ENCODE measurements at regions not wholly inside any gene's neighbourhood (a gene's known extent, or its start where the extent isn't known, plus 50 kb on each side); places are given as distances from the start of the nearest gene placed in this dataset.

DNA sequence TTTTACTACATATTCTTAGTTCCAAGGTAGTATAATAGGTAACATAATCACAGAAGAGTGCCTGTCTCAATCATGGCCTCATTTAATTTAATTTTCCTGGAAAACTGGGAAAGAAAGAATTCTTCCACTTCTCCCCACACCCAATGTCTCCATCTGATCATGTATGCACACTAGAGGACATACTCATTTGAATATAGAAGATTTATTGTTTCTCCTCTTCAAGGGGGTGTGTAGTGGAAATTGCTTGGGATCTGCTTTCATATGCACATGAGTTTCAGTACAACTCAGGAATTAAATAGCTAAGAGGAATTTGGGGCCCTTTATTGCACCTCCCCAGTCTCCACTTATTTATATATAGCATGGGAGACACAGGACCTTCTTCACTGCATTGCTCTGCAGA lies 285.1 kb downstream of the SH3GL2 start:
- TF ChIP-seq CTCF (IDR thresholded peaks at IDR 0.05; ENCODE audit: poor library complexity, severe bottlenecking): no peak
- Histone ChIP-seq H3K4me3 (ENCODE audit: severe bottlenecking) (no peak overlapping the region), H3K9me3 (ENCODE audit: severe bottlenecking) (no peaks in the 10 kb centered on the region), H3K4me1 (ENCODE audit: insufficient read depth, poor library complexity, severe bottlenecking) (no peaks in the 10 kb centered on the region), H3K36me3 (ENCODE audit: low read depth) (no peaks in the 10 kb centered on the region), H3K27ac (ENCODE audit: poor library complexity, severe bottlenecking) (no peak overlapping the region), H3K27me3 (ENCODE audit: insufficient read depth, poor library complexity, severe bottlenecking) (peaks cover 6% of the 10 kb centered on the region)
- DNase-seq (ENCODE audit: low spot score): no peak
- ATAC-seq (ENCODE audit: low read depth): no peak

DNA sequence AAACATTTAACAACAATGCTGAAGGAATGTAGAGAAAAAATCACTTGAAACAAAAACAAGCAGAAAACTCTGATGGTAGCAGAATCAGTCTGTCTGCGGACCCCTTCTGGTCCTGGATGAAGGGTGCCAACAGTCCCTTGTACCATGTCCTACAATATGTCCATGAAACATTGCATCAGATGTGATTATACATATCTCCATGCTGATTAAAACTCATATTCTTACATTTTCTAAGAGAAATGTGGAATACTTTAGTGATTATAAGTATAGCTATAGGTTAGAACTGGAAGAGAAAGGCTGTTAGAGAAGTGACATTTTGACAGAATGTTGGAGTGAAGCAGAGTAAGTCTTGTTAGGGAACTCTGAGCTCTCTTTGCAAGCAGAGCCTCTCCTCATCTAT lies 286.1 kb downstream of the SH3GL2 start:
- Histone ChIP-seq H3K9me3 (ENCODE audit: severe bottlenecking) (no peaks in the 10 kb centered on the region), H3K4me3 (ENCODE audit: severe bottlenecking) (no peak overlapping the region), H3K27ac (ENCODE audit: poor library complexity, severe bottlenecking) (no peak overlapping the region), H3K27me3 (ENCODE audit: insufficient read depth, poor library complexity, severe bottlenecking) (peaks cover 6% of the 10 kb centered on the region), H3K36me3 (ENCODE audit: low read depth) (no peaks in the 10 kb centered on the region), H3K4me1 (ENCODE audit: insufficient read depth, poor library complexity, severe bottlenecking) (no peaks in the 10 kb centered on the region)
- ATAC-seq (ENCODE audit: low read depth): no peak
- no peak for TF ChIP-seq CTCF (IDR thresholded peaks at IDR 0.05; ENCODE audit: poor library complexity, severe bottlenecking)
- no peak for DNase-seq (ENCODE audit: low spot score)

- Histone ChIP-seq H3K9me3 (ENCODE audit: severe bottlenecking) (no peaks in the 10 kb centered on the region), H3K36me3 (ENCODE audit: low read depth) (no peaks in the 10 kb centered on the region), H3K27me3 (ENCODE audit: insufficient read depth, poor library complexity, severe bottlenecking) (peaks cover 6% of the 10 kb centered on the region), H3K4me3 (ENCODE audit: severe bottlenecking) (no peak overlapping the region), H3K4me1 (ENCODE audit: insufficient read depth, poor library complexity, severe bottlenecking) (no peaks in the 10 kb centered on the region), H3K27ac (ENCODE audit: poor library complexity, severe bottlenecking) (no peak overlapping the region)
- ATAC-seq (ENCODE audit: low read depth): no peak
- no peak for DNase-seq (ENCODE audit: low spot score)
- no peak for TF ChIP-seq CTCF (IDR thresholded peaks at IDR 0.05; ENCODE audit: poor library complexity, severe bottlenecking)
Measured at GRCh38 chr9:17865881-17866280, 287.0 kb downstream of the SH3GL2 start.

GRCh38 chr9:17870722-17871121 lies 291.9 kb downstream of the SH3GL2 start:
- no peak for TF ChIP-seq CTCF (IDR thresholded peaks at IDR 0.05; ENCODE audit: poor library complexity, severe bottlenecking)
- H3K4me1 ChIP-seq (ENCODE audit: insufficient read depth, poor library complexity, severe bottlenecking): no peaks in the 10 kb centered on the region
- peaks cover 9% of the 10 kb centered on the region for H3K27me3 ChIP-seq (ENCODE audit: insufficient read depth, poor library complexity, severe bottlenecking)
- DNase-seq (ENCODE audit: low spot score): no peak
- no peak overlapping the region for H3K4me3 ChIP-seq (ENCODE audit: severe bottlenecking)
- ATAC-seq (ENCODE audit: low read depth): no peak
- H3K36me3 ChIP-seq (ENCODE audit: low read depth): no peaks in the 10 kb centered on the region
- H3K27ac ChIP-seq (ENCODE audit: poor library complexity, severe bottlenecking): no peak overlapping the region
- no peaks in the 10 kb centered on the region for H3K9me3 ChIP-seq (ENCODE audit: severe bottlenecking)

- Histone ChIP-seq H3K4me1 (ENCODE audit: insufficient read depth, poor library complexity, severe bottlenecking) (no peaks in the 10 kb centered on the region), H3K27me3 (ENCODE audit: insufficient read depth, poor library complexity, severe bottlenecking) (peaks cover 11% of the 10 kb centered on the region), H3K36me3 (ENCODE audit: low read depth) (no peaks in the 10 kb centered on the region), H3K9me3 (ENCODE audit: severe bottlenecking) (no peaks in the 10 kb centered on the region), H3K4me3 (ENCODE audit: severe bottlenecking) (no peak overlapping the region), H3K27ac (ENCODE audit: poor library complexity, severe bottlenecking) (no peak overlapping the region)
- ATAC-seq (ENCODE audit: low read depth) (no peak), DNase-seq (ENCODE audit: low spot score) (no peak)
- no peak for TF ChIP-seq CTCF (IDR thresholded peaks at IDR 0.05; ENCODE audit: poor library complexity, severe bottlenecking)
Measured at GRCh38 chr9:17871213-17871890, 292.5 kb downstream of the SH3GL2 start.

Measured in RWPE2 (cell line).